T-helper 1 cell treated with Interleukin-12 subunit alpha and Interleukin-12 subunit beta and Interleukin-4 antibody, amounts not matched to agents 30 μg/mL and 1 μg/mL, for 36 hours (primary cell): ENCODE measurements at regions not wholly inside any gene's neighbourhood (a gene's known extent, or its start where the extent isn't known, plus 50 kb on each side); places are given as distances from the start of the nearest gene placed in this dataset.
"Not testable (repeated sequence)": the region's sequence is repeated elsewhere in the genome, so short reads cannot be mapped to it uniquely, and the experiment has no call there.

ENCODE experiments used
- H3K27ac Mint-ChIP-seq: one replicate; pipeline ENCODE4 v1.8.0; 2021; ENCODE audit warnings: mild to moderate bottlenecking, mixed read lengths
- H3K27me3 Mint-ChIP-seq: one replicate; pipeline ENCODE4 v1.8.0; 2021; ENCODE audit warnings: low read depth, mixed read lengths
- H3K36me3 Mint-ChIP-seq: one replicate; pipeline ENCODE4 v1.8.0; 2021; ENCODE audit warnings: low read depth, mixed read lengths
- H3K4me1 Mint-ChIP-seq: one replicate; pipeline ENCODE4 v1.8.0; 2021; ENCODE audit warnings: low read depth, mixed read lengths
- H3K4me3 Mint-ChIP-seq: one replicate; pipeline ENCODE4 v1.8.0; 2021; ENCODE audit warnings: mild to moderate bottlenecking, moderate library complexity, mixed read lengths
- H3K9me3 Mint-ChIP-seq: one replicate; pipeline ENCODE4 v1.8.0; 2021; ENCODE audit warnings: mixed read lengths

GRCh38 chr2:131654107-131654506 lies 126.4 kb downstream of the CCDC74A start:
- peaks cover 48% of the 10 kb centered on the region for H3K27me3 Mint-ChIP-seq
- not testable (repeated sequence) for H3K27ac Mint-ChIP-seq, H3K36me3 Mint-ChIP-seq, H3K4me1 Mint-ChIP-seq, H3K4me3 Mint-ChIP-seq, H3K9me3 Mint-ChIP-seq

DNA sequence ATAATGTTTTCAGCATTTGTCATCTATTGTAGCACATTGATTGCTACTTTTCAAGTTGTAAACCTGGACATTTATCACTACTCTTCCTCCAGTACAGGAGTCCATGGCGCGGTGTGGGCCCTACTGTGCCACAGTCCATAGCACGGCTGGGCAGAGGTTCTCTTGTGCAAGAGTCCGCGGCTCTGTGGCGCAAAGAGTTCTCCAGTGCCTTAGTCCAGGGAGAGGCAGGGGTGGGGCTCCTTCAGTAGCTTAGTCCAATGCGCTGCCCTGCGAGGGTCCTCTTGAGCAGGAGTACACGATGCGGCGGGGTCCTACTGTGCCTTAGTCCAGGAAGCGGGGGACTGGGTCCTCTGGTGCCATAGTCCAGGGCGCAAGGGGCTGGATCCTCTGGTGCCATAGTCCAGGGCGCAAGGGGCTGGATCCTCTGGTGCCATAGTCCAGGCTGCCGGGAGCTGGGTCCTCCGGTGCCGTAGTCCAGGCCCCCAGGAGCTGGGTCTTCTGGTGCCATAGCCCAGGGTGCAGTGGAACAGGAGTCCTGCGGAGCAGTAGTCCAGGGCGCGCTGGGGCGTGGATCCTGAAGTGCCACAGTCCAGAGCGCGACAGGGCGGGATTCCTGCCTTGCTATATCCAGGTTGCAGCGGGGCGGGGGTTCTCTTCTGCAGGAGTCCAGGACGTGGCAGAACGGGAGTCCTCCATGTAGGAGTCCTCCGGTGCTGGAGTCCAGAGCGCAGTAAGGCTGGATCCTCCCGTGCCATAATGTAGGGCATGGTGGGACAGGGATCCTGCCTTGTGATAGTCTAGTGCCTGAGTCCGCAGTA lies 129.3 kb downstream of the CCDC74A start:
- no peak overlapping the region for H3K27ac Mint-ChIP-seq
- no peaks in the 10 kb centered on the region for H3K9me3 Mint-ChIP-seq
- no peak overlapping the region for H3K4me3 Mint-ChIP-seq
- H3K36me3 Mint-ChIP-seq: no peaks in the 10 kb centered on the region
- peaks cover 46% of the 10 kb centered on the region for H3K27me3 Mint-ChIP-seq
- H3K4me1 Mint-ChIP-seq: no peaks in the 10 kb centered on the region

DNA sequence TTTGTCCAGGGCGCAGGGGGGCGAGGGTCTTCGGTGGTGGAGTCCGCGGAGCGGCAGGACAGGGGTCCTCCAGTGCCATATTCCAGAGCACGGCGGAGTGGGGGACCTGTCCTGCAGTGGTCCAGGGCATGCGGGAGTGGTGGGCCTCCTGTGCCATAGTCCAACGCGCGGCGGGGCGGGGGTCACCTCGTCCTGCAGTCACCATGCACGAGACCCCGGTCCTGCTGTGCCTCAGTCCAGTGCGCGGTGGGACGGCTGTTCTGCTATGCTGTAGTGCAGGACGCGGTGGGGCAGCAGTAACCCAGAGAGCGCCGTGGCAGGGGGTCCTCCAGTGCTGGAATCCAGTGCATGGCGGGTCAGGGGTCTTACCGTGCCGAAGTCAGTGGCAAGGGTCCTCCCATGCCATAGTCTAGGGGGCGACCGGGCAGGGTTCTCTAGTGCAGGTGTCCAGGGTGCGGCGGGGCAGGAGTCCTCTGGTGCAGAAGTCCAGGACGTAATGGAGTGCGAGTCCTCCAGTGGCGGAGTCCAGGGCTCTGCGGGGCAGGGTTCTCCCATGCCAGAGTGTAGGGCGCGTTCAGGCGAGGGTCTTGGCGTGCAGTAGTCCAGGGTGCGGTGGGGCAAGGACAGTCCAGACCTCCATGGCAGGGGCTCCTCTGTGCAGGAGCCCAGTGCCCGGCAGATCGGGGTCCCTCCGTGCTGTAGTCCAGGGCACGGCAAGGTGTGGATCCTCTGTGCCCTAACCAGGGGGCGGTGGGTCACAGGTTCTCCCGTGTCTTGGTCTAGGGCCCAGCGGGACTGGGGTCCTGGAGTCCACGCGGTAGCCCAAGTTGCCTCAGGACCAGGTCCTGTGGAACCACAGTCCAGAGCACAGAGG lies 130.4 kb downstream of the CCDC74A start:
- Mint-ChIP-seq H3K9me3 (no peaks in the 10 kb centered on the region), H3K36me3 (no peaks in the 10 kb centered on the region), H3K27ac (no peak overlapping the region), H3K27me3 (peaks cover 39% of the 10 kb centered on the region), H3K4me3 (no peak overlapping the region), H3K4me1 (no peaks in the 10 kb centered on the region)

DNA sequence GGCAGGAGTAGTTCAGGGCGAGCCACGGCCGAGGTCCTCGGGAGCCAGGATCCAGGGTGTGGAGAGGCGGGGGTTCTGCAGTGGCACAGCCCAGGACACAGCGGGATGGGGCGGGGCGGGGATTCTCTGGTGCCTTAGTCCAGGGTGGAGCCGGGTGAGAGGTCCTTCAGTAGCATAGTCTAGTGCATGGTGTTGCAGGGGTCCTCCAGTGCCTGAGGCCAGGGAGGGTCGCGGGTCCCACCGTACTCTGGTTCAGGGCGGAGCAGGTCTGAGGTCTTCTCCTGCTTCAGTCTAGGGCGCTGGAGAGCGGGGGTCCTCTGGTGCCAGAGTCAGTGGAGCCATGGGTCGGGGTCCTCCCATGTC lies 131.1 kb downstream of the CCDC74A start:
- Mint-ChIP-seq H3K27ac (no peak overlapping the region), H3K36me3 (no peaks in the 10 kb centered on the region), H3K4me3 (no peak overlapping the region), H3K9me3 (no peaks in the 10 kb centered on the region), H3K4me1 (no peaks in the 10 kb centered on the region), H3K27me3 (peaks cover 35% of the 10 kb centered on the region)

- H3K27ac Mint-ChIP-seq: no peak overlapping the region
Measured at GRCh38 chr2:131659168-131659572, 131.5 kb downstream of the CCDC74A start.

GRCh38 chr2:131661101-131661782 lies 133.6 kb downstream of the CCDC74A start:
- H3K9me3 Mint-ChIP-seq, H3K36me3 Mint-ChIP-seq, H3K4me3 Mint-ChIP-seq, H3K4me1 Mint-ChIP-seq, H3K27ac Mint-ChIP-seq: not testable (repeated sequence)
- peaks cover 29% of the 10 kb centered on the region for H3K27me3 Mint-ChIP-seq

More at GRCh38 chr2:131659168-131659572, 131.5 kb downstream of the CCDC74A start:
- Mint-ChIP-seq H3K4me3 (no peak overlapping the region), H3K4me1 (no peaks in the 10 kb centered on the region), H3K9me3 (no peaks in the 10 kb centered on the region), H3K27me3 (peaks cover 36% of the 10 kb centered on the region), H3K36me3 (no peaks in the 10 kb centered on the region)

- peaks cover 29% of the 10 kb centered on the region for H3K27me3 Mint-ChIP-seq
- H3K27ac Mint-ChIP-seq, H3K4me1 Mint-ChIP-seq, H3K4me3 Mint-ChIP-seq, H3K9me3 Mint-ChIP-seq, H3K36me3 Mint-ChIP-seq: not testable (repeated sequence)
Measured at GRCh38 chr2:131661884-131662535, 134.3 kb downstream of the CCDC74A start.

DNA sequence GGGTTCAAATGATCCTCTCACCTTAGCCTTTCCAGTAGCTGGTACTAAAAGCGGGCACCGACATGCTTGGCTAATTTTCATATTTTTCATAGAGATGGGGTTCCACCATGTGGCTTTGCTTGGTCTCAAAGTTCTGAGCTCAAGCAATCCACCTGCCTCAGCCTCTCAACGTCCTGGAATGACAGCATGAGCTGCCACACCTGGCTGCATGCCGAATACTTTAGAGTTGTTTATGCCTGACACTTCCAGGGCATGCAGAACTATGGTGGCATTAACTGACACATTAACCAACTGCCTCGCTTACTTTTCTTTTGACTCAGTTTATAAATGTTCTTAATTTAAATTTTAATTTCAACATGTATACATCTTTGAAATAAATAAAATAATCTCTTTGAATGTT lies 135.8 kb downstream of the CCDC74A start:
- H3K36me3 Mint-ChIP-seq, H3K9me3 Mint-ChIP-seq, H3K27ac Mint-ChIP-seq, H3K4me1 Mint-ChIP-seq, H3K4me3 Mint-ChIP-seq: not testable (repeated sequence)
- H3K27me3 Mint-ChIP-seq: peaks cover 29% of the 10 kb centered on the region

GRCh38 chr2:131665716-131666115 lies 138.0 kb downstream of the CCDC74A start:
- H3K27ac Mint-ChIP-seq, H3K4me1 Mint-ChIP-seq, H3K36me3 Mint-ChIP-seq, H3K4me3 Mint-ChIP-seq, H3K9me3 Mint-ChIP-seq: not testable (repeated sequence)
- peaks cover 35% of the 10 kb centered on the region for H3K27me3 Mint-ChIP-seq

DNA sequence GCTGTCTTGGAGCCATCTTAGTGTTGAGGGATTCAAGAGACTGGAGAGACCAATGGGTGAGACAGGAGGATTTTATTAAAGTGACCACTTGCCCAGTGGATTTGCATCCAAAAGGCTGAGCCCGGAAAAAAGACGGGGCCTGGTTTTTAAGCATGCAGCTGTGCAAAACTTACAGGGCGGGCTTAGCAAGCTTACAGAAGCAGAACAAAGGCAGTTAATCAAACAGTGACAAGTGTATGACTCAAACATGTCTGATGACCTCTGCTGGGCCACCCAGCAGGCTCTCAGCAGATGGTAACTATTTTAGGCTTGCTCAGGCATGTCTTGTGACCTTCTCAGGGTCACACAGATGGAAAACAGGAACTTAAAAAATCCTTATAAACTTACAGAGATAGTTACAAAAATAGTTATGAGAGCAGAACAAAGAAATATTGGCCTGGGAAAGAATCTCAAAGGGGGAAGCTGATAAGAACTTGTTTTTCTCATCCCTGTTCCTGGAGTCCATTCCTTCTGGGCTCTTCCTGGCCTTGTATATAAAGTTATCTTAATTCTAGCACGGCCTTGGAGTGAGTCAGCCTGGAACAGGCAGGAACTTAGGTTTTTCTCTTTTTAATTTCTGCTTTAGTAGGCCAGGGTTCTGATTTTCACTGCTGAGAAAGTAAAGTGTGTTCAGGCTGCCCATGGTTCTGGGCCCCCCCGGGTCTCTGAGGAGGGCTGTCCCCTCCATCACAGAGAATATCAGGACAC lies 141.3 kb downstream of the CCDC74A start:
- not testable (repeated sequence) for H3K36me3 Mint-ChIP-seq, H3K27ac Mint-ChIP-seq, H3K9me3 Mint-ChIP-seq, H3K4me1 Mint-ChIP-seq, H3K4me3 Mint-ChIP-seq
- peaks cover 18% of the 10 kb centered on the region for H3K27me3 Mint-ChIP-seq

DNA sequence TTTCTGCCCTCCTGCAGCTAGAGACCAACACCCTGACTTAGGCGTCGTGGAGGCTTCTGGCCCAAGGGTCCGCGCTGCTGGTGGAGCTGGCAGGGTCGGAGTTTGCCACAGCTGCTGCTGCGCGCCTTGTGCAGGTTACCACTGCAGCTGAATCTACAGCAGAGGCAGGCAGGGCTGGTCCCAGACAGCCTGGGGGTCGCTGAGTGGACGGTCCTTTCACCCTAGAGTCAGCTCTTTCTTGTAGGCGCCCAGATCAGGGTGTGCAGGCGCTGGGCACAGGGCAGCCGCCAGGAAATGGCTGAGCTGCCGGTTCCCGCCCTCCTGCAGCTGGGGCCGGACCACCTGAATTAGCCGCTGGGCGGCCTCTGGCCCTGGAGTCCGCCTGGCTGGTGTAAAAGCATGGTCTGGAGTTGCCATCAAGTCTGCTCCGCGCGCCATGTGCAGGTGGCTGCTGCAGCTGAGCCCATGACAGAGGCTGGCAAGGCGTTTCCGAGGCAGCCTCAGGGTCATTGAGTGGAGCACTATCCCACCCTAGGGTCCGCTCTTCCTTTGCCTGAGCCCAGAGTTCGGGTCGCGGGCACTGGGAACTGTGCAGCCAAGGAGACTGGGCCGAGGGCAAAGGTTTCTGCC lies 144.3 kb downstream of the CCDC74A start:
- not testable (repeated sequence) for H3K27ac Mint-ChIP-seq, H3K9me3 Mint-ChIP-seq, H3K4me1 Mint-ChIP-seq, H3K36me3 Mint-ChIP-seq, H3K4me3 Mint-ChIP-seq
- H3K27me3 Mint-ChIP-seq: peaks cover 34% of the 10 kb centered on the region

DNA sequence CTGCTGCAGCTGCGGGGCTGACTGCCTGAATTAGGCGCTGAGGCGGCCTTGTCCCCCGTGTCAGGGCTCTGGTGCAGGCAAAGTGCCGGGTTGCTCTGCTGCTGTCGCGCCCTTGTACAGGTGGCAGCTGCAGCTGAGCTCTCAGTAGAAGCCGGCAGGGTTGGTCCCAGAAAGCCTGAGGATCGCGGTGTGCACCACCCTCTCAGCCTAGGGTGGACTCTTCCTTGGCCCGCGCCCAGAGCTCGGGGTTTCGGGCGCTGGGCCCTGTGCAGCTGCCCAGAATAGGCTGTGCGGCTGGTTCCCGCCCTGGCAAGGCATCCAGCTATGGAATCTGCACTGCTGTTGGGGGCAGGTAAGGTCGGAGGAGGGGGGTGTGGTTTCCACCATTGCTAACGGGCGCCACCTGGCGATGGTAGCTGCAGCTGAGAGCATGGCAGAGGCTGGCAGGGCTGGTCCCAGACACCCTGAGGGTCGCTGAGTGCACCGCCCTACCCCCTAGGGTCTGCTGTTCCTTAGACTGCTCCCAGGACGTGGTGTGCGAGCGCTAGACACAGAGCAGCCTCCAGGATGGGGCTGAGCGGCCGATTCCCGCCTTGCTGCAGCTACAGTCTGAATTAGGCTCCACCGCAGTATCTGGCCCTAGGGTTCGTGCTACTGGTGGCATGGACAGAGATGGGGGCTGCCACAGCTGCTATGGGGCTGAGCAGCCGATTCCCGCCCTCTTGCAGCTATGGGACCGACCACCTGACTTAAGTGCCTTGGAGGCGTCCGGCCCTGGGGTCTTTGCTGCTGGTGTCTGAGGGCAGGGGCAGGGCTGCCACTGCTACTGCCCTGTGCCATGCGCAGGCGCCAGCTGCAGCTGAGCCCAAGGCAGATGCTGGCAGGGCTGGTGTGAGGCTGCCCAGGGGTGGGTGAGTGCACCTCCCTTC lies 145.0 kb downstream of the CCDC74A start:
- H3K4me1 Mint-ChIP-seq, H3K27ac Mint-ChIP-seq, H3K36me3 Mint-ChIP-seq, H3K4me3 Mint-ChIP-seq, H3K9me3 Mint-ChIP-seq: not testable (repeated sequence)
- H3K27me3 Mint-ChIP-seq: peaks cover 42% of the 10 kb centered on the region
